ENCODE measurements at regions not wholly inside any gene's neighbourhood (a gene's known extent, or its start where the extent isn't known, plus 50 kb on each side); places are given as distances from the start of the nearest gene placed in this dataset.

GRCh38 chr4:110343534-110343933 is 132.4 kb upstream of the ENPEP start:
- TF ChIP-seq CTCF (conservative IDR thresholded peaks at IDR 0.05; ENCODE audit: low read depth, low read length) = no peak
- no peak for TF ChIP-seq EZH2 (IDR thresholded peaks at IDR 0.05; ENCODE audit: borderline replicate concordance, low read depth, low read length, poor library complexity, severe bottlenecking)

All from A673 (cell line).